IPS DF 6.9 (cell line): ENCODE measurements at regions not wholly inside any gene's neighbourhood (a gene's known extent, or its start where the extent isn't known, plus 50 kb on each side); places are given as distances from the start of the nearest gene placed in this dataset.

ENCODE experiments used
- DNase-seq: peaks from one replicate; pipeline ENCODE4 v3.0.0-alpha.2; 2013; ENCODE audit warnings: low read depth, low spot score
- H3K27ac ChIP-seq: one replicate; pipeline ENCODE4 v1.5.1; 2013; ENCODE audit warnings: low read length, control low read depth
- H3K27me3 ChIP-seq: 2 replicates; pipeline ENCODE4 v1.6.1; 2013; ENCODE audit warnings: mild to moderate bottlenecking, low read length; ENCODE audit not compliant: control insufficient read depth, insufficient read depth
- H3K36me3 ChIP-seq: 2 replicates; pipeline ENCODE4 v1.6.1; 2013; ENCODE audit warnings: low read length; ENCODE audit not compliant: control insufficient read depth, insufficient read depth
- H3K4me1 ChIP-seq: 2 replicates; pipeline ENCODE4 v1.6.1; 2013; ENCODE audit warnings: low read length; ENCODE audit not compliant: control insufficient read depth, insufficient read depth
- H3K4me3 ChIP-seq: 2 replicates; pipeline ENCODE4 v1.5.1; 2013; ENCODE audit warnings: mild to moderate bottlenecking, low read length
- H3K9me3 ChIP-seq: 2 replicates; pipeline ENCODE4 v1.6.1; 2013; ENCODE audit warnings: low read length, inconsistent platforms; ENCODE audit not compliant: control insufficient read depth, insufficient read depth
- WGBS: extraction: QIAGEN DNeasy Blood & Tissue Kit; methylation state at CpG from one replicate; pipeline ENCODE4 v1.1.7; 2013; ENCODE audit warnings: mixed read lengths, missing lambda C conversion rate; ENCODE audit not compliant: insufficient read length, insufficient coverage; 5-methylcytosine and 5-hydroxymethylcytosine counted together

DNA sequence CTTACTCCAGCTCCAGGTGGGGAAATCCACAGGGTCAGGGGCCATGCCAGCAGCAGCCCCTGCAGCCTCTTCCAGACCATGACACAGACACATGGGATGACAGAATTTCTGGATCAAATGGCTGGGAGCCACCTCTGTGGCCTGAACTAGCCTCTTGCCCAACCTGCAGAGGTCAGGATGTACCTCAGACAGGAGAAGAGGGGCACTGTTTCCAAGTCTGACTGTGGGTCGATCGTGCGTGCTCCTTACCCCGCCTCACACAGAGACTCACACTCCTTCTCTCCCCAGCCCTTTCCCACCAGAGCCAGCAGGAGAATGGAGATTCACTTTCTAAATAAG lies 131.9 kb downstream of the FAM43A start:
- no peak for DNase-seq
- WGBS, result no CpG with 5 or more reads among the region's 4 CpGs

DNA sequence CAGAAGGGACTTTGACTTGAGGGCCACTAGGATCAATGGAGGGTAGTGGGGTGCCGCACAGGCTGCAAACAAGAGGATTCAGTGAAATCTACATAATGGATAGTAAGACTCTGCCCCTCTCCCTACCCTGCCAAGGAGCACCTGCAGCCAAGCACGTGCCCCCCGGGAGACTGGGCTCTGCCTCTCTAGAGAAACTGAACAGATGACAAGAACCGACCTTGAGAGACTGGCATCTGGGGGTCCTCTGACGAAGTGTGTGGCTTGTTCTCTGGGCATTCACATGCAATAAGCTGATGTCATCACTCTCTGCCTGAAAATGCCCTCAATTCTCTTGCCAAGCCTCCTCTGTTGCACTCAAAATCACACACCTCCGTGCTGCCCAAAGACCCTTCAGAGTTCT lies 132.3 kb downstream of the FAM43A start:
- no CpG with 5 or more reads among the region's 6 CpGs for WGBS
- no peak for DNase-seq
- H3K4me1 ChIP-seq, result no peaks in the 10 kb centered on the region
- H3K27me3 ChIP-seq, result no peaks in the 10 kb centered on the region
- H3K27ac ChIP-seq, result no peak overlapping the region
- H3K36me3 ChIP-seq, result no peaks in the 10 kb centered on the region
- H3K9me3 ChIP-seq, result no peaks in the 10 kb centered on the region
- no peak overlapping the region for H3K4me3 ChIP-seq

More for the DNA sequence above, 131.9 kb downstream of the FAM43A start:
- no peaks in the 10 kb centered on the region for H3K27me3 ChIP-seq
- H3K9me3 ChIP-seq, result no peaks in the 10 kb centered on the region
- H3K4me3 ChIP-seq, result no peak overlapping the region
- H3K4me1 ChIP-seq, result no peaks in the 10 kb centered on the region
- H3K27ac ChIP-seq, result no peak overlapping the region
- H3K36me3 ChIP-seq, result no peaks in the 10 kb centered on the region

- DNase-seq, result no peak
- no CpG with 5 or more reads among the region's 4 CpGs for WGBS
- H3K9me3 ChIP-seq, result no peaks in the 10 kb centered on the region
- H3K27me3 ChIP-seq, result no peaks in the 10 kb centered on the region
- no peaks in the 10 kb centered on the region for H3K4me1 ChIP-seq
- no peak overlapping the region for H3K27ac ChIP-seq
- no peak overlapping the region for H3K4me3 ChIP-seq
- H3K36me3 ChIP-seq, result no peaks in the 10 kb centered on the region
Measured at GRCh38 chr3:194824100-194824499, 138.4 kb downstream of the FAM43A start.

DNA sequence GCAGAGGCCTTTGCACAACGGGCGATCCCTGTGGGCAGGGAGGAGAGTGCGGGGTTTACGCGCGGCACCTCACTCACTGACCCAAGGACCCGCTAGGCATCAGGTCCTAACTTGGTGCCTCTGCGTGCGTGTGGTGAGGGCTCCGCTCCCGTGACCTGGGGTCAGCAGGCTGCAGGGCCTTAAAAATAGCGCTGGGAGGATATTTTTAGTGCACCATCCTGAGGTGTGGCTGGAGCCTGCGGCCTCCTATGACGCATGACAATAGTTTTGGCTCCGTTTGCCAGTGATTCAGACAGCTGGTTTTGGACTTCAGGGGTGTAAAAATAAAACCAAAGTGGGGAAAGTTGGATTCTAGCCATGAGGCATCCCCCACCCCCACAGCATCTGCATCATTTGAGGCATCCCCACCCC lies 139.0 kb downstream of the FAM43A start:
- no CpG with 5 or more reads among the region's 15 CpGs for WGBS
- no peak for DNase-seq
- H3K4me1 ChIP-seq, result no peaks in the 10 kb centered on the region
- H3K27ac ChIP-seq, result no peak overlapping the region
- H3K4me3 ChIP-seq, result no peak overlapping the region
- H3K36me3 ChIP-seq, result no peaks in the 10 kb centered on the region
- no peaks in the 10 kb centered on the region for H3K27me3 ChIP-seq
- H3K9me3 ChIP-seq, result no peaks in the 10 kb centered on the region

- H3K27ac ChIP-seq, result no peak overlapping the region
- no peak overlapping the region for H3K4me3 ChIP-seq
- no peaks in the 10 kb centered on the region for H3K4me1 ChIP-seq
- no peaks in the 10 kb centered on the region for H3K36me3 ChIP-seq
- H3K27me3 ChIP-seq, result no peaks in the 10 kb centered on the region
- DNase-seq, result no peak
- no peaks in the 10 kb centered on the region for H3K9me3 ChIP-seq
- WGBS, result no CpG with 5 or more reads among the region's 6 CpGs
Measured at GRCh38 chr3:194826594-194826993, 140.9 kb downstream of the FAM43A start.

GRCh38 chr3:194827486-194827885 lies 141.8 kb downstream of the FAM43A start:
- no peaks in the 10 kb centered on the region for H3K4me1 ChIP-seq
- no peak for DNase-seq
- no peaks in the 10 kb centered on the region for H3K27me3 ChIP-seq
- no peak overlapping the region for H3K4me3 ChIP-seq
- H3K9me3 ChIP-seq, result no peaks in the 10 kb centered on the region
- H3K27ac ChIP-seq, result no peak overlapping the region
- no peaks in the 10 kb centered on the region for H3K36me3 ChIP-seq
- no CpG with 5 or more reads among the region's 1 CpG for WGBS

GRCh38 chr3:194828116-194828515 lies 142.4 kb downstream of the FAM43A start:
- H3K27ac ChIP-seq, result no peak overlapping the region
- DNase-seq, result no peak
- WGBS, result no CpG with 5 or more reads among the region's 6 CpGs

GRCh38 chr3:194828926-194829325 lies 143.2 kb downstream of the FAM43A start:
- H3K4me1 ChIP-seq, result no peaks in the 10 kb centered on the region
- no peak overlapping the region for H3K4me3 ChIP-seq
- no peaks in the 10 kb centered on the region for H3K27me3 ChIP-seq
- no CpG with 5 or more reads among the region's 4 CpGs for WGBS
- no peaks in the 10 kb centered on the region for H3K9me3 ChIP-seq
- no peaks in the 10 kb centered on the region for H3K36me3 ChIP-seq
- no peak for DNase-seq
- no peak overlapping the region for H3K27ac ChIP-seq

More at GRCh38 chr3:194828116-194828515, 142.4 kb downstream of the FAM43A start:
- Histone ChIP-seq H3K4me3 (no peak overlapping the region), H3K36me3 (no peaks in the 10 kb centered on the region), H3K4me1 (no peaks in the 10 kb centered on the region), H3K27me3 (no peaks in the 10 kb centered on the region), H3K9me3 (no peaks in the 10 kb centered on the region)

DNA sequence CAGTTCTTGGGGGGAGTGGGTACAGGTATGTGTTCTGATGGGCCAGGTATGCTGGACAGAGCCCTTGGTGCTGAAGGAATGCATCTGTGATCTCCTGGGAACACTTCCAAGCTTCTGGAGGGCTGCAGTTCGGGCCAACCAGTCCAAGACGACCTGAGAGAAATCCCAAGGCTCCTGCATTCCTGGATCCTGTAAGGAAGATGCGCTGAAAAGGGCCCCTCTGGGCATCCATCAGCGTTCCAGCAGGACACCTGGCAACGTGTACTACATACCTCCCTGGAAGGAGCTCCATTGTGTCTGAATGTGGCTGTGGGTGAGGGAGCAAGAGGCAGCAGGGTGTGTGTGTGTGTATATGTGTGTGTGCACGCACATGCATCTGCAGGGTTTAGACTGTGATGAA lies 144.7 kb downstream of the FAM43A start:
- H3K36me3 ChIP-seq, result no peaks in the 10 kb centered on the region
- no peaks in the 10 kb centered on the region for H3K9me3 ChIP-seq
- no CpG with 5 or more reads among the region's 6 CpGs for WGBS
- no peak for DNase-seq
- H3K4me3 ChIP-seq, result no peak overlapping the region
- H3K27me3 ChIP-seq, result no peaks in the 10 kb centered on the region
- no peaks in the 10 kb centered on the region for H3K4me1 ChIP-seq
- H3K27ac ChIP-seq, result no peak overlapping the region

DNA sequence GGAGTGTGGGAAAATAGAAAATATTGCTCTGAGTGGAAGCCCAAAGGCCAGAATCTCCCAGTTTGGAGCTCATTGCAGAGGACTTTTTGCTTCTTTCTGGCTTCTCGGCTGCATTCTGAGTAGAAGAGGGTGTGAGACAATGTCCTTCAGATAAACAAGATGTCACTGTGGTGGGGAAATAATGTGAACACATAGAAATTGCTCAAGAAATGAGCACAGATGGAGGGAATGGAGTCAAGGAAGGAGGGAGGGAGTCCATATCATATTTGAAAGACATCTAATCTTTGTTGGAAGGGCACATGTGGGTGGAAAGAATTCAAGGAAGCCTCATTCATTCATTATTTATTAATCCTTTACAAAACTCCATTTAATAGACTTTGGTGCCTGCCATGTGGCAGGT lies 145.3 kb downstream of the FAM43A start:
- no peak for DNase-seq
- no peaks in the 10 kb centered on the region for H3K4me1 ChIP-seq
- WGBS, result no CpG with 5 or more reads among the region's 1 CpG
- H3K36me3 ChIP-seq, result no peaks in the 10 kb centered on the region
- no peak overlapping the region for H3K27ac ChIP-seq
- no peaks in the 10 kb centered on the region for H3K27me3 ChIP-seq
- no peaks in the 10 kb centered on the region for H3K9me3 ChIP-seq
- H3K4me3 ChIP-seq, result no peak overlapping the region

DNA sequence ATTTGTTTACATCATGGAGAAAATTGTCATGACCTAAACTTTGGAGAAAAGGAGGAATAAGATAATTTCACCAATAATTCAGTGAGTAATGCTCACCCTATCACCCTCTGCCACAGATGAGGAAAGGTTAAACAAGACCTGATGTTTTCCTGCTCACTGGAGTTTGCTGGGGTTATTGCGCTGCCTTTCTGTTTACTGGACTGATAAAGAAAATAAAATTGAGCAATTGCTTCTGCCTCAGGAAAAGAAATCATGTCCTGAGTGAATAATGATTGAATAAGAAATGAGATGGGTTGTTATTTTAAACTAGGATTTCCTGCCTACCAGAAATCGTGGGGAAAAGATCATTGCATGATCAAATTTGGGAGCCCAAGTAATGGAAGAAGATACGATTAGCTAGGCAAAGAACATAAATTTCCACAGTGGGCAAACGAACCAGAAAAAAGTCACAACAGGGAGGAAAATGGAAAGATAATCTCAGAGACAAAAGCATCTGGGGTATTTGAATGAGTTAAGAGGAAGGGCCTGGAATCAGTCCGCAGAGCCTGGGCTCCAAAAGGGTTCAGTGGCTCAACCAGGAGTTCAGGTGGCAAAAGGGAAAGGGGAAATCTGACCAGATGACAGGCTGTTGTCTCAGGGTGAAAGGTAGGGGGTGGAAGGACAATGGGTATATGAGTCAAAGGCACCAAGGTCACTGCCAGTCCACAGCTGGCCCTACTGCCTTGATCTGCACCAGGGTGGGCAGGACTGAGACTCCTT lies 146.8 kb downstream of the FAM43A start:
- Histone ChIP-seq H3K4me3 (no peak overlapping the region), H3K27ac (no peak overlapping the region), H3K4me1 (no peaks in the 10 kb centered on the region), H3K36me3 (no peaks in the 10 kb centered on the region), H3K9me3 (no peaks in the 10 kb centered on the region), H3K27me3 (no peaks in the 10 kb centered on the region)
- WGBS, result no CpG with 5 or more reads among the region's 5 CpGs
- DNase-seq, result no peak
